ENCODE measurements at regions not wholly inside any gene's neighbourhood (a gene's known extent, or its start where the extent isn't known, plus 50 kb on each side); places are given as distances from the start of the nearest gene placed in this dataset.

DNA sequence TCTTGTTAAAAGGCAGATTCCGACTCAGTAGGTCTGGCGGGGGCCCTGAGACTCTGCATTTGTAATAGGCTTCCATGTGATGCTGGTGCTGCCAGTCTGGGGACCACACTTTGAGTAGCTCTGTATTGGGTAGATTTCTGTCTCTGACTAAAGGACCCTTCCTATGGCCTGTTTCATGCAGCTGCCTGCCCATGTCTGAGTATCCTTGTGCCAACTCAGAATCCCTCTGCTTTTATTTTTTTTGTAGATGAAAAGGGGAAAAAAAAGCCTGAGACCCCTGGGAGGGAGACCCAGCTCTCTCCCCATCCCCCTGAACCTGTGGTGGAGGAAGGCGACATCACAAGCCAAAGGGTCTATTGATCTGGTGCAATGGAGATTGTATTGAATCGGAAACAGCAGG lies 81.9 kb downstream of the EBLN2 start:
- H3K4me1 ChIP-seq (ENCODE audit: control insufficient read depth, insufficient read depth, low read length), result no peaks in the 10 kb centered on the region
- no CpG with 5 or more reads among the region's 4 CpGs for WGBS, 2 experiments (ENCODE audit: extremely low coverage in 2 of 2, insufficient read length in 1 of 2)
- no peak overlapping the region for H2BK5ac ChIP-seq (ENCODE audit: low read depth, low read length, poor library complexity, severe bottlenecking)
- H3K14ac ChIP-seq (replicated peaks; ENCODE audit: low read depth, low read length), result no peak overlapping the region
- no peak for DNase-seq
- H2AFZ ChIP-seq (replicated peaks; ENCODE audit: low read length, poor library complexity), result no peak overlapping the region
- H2BK120ac ChIP-seq (ENCODE audit: low read depth, low read length), result no peak overlapping the region
- no peak overlapping the region for H2AK5ac ChIP-seq (ENCODE audit: low read depth, low read length)
- peaks cover 10% of the 10 kb centered on the region for H3K27me3 ChIP-seq (ENCODE audit: control insufficient read depth, insufficient read depth, low read length)
- H3K9me1 ChIP-seq (ENCODE audit: insufficient read depth, low read length), result no peaks in the 10 kb centered on the region
- BruUV-seq (replicated peaks), result no TSS peak
- no peak for TF ChIP-seq RFX5 (IDR thresholded peaks at IDR 0.05; ENCODE audit: low read depth, low read length)
- TF ChIP-seq MXI1 (IDR thresholded peaks at IDR 0.05; ENCODE audit: borderline replicate concordance, low read depth, low read length), result no peak
- TF ChIP-seq, protein P1, sequence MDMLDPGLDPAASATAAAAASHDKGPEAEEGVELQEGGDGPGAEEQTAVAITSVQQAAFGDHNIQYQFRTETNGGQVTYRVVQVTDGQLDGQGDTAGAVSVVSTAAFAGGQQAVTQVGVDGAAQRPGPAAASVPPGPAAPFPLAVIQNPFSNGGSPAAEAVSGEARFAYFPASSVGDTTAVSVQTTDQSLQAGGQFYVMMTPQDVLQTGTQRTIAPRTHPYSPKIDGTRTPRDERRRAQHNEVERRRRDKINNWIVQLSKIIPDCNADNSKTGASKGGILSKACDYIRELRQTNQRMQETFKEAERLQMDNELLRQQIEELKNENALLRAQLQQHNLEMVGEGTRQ (IDR thresholded peaks at IDR 0.05; ENCODE audit: low read depth, low read length), result no peak
- TF ChIP-seq FOS (IDR thresholded peaks at IDR 0.05; ENCODE audit: low read depth, low read length), result no peak
- no peak for TF ChIP-seq POLR2A (IDR thresholded peaks at IDR 0.05; ENCODE audit: low read depth, low read length)
- no peak for TF ChIP-seq MAFK (IDR thresholded peaks at IDR 0.05; ENCODE audit: low read depth, low read length)
- TF ChIP-seq, protein P2, sequence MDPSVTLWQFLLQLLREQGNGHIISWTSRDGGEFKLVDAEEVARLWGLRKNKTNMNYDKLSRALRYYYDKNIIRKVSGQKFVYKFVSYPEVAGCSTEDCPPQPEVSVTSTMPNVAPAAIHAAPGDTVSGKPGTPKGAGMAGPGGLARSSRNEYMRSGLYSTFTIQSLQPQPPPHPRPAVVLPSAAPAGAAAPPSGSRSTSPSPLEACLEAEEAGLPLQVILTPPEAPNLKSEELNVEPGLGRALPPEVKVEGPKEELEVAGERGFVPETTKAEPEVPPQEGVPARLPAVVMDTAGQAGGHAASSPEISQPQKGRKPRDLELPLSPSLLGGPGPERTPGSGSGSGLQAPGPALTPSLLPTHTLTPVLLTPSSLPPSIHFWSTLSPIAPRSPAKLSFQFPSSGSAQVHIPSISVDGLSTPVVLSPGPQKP (IDR thresholded peaks at IDR 0.05; ENCODE audit: borderline replicate concordance, low read depth, low read length), result no peak
- TF ChIP-seq CEBPB (IDR thresholded peaks at IDR 0.05; ENCODE audit: low read depth, low read length), result no peak
- TF ChIP-seq CHD1 (IDR thresholded peaks at IDR 0.05; ENCODE audit: low read depth, low read length), result no peak
- no peak for TF ChIP-seq BHLHE40 (IDR thresholded peaks at IDR 0.05; ENCODE audit: low read depth, low read length)
- no peak for TF ChIP-seq SMC3 (IDR thresholded peaks at IDR 0.05; ENCODE audit: low read depth, low read length)
- dilution Hi-C loops (cut with HindIII; ENCODE audit: low sequenced_read_pairs, unreplicated experiment), result no loop called here
- H2BK20ac ChIP-seq (ENCODE audit: low read depth, low read length), result no peak overlapping the region
- intact Hi-C loops (cut with micrococcal nuclease), result no loop called here
- H4K20me1 ChIP-seq (ENCODE audit: insufficient read depth, low read length), result no peaks in the 10 kb centered on the region
- no peak overlapping the region for H4K8ac ChIP-seq (ENCODE audit: low read depth in 2 of 2, low read length in 2 of 2)
- H3K4ac ChIP-seq (ENCODE audit: low read depth, low read length), result no peak overlapping the region
- no peak overlapping the region for H3K18ac ChIP-seq (ENCODE audit: low read depth, low read length)
- H3K23ac ChIP-seq (ENCODE audit: low read depth, low read length), result no peak overlapping the region
- H3K4me3 ChIP-seq (ENCODE audit: insufficient read depth, low read depth, low read length), result no peak overlapping the region
- in situ Hi-C loops (cut with MboI; ENCODE audit: low sequenced_read_pairs), result no loop called here
- no peak overlapping the region for H3K56ac ChIP-seq (ENCODE audit: extremely low read depth, insufficient read depth, low read length)
- H4K5ac ChIP-seq (ENCODE audit: low read depth, low read length), result no peak overlapping the region
- no peaks in the 10 kb centered on the region for H3K79me1 ChIP-seq (ENCODE audit: low read depth in 1 of 2, low read length in 2 of 2)
- no peak overlapping the region for H3K4me2 ChIP-seq (ENCODE audit: low read depth, low read length)
- H2BK15ac ChIP-seq (ENCODE audit: low read depth, low read length), result no peak overlapping the region
- H3K27ac ChIP-seq (ENCODE audit: insufficient read depth, low read length), result no peak overlapping the region
- H4K91ac ChIP-seq (ENCODE audit: insufficient read depth, low read depth, low read length), result no peak overlapping the region
- CTCF ChIA-PET, result no interaction called here
- no peak overlapping the region for H3K9ac ChIP-seq (ENCODE audit: low read depth, low read length)
- no peak overlapping the region for H2AK9ac ChIP-seq (replicated peaks; ENCODE audit: low read depth, low read length, poor library complexity)
- no peaks in the 10 kb centered on the region for H3K9me3 ChIP-seq (ENCODE audit: control insufficient read depth, insufficient read depth, low read length)
- POLR2A ChIA-PET (ENCODE audit: unreplicated experiment), result no interaction called here
- no peaks in the 10 kb centered on the region for H3K36me3 ChIP-seq (ENCODE audit: control insufficient read depth, insufficient read depth, low read length)
- ATAC-seq (ENCODE audit: low read depth), result no peak
